SW 1271 (cell line): ENCODE measurements at regions not wholly inside any gene's neighbourhood (a gene's known extent, or its start where the extent isn't known, plus 50 kb on each side); places are given as distances from the start of the nearest gene placed in this dataset.
"Not testable (repeated sequence)": the region's sequence is repeated elsewhere in the genome, so short reads cannot be mapped to it uniquely, and the experiment has no call there.

ENCODE experiments used
- DNase-seq, 2 experiments: peaks; one replicate each; lab custom pipeline; 2025; lab: John Stamatoyannopoulos, UW

DNA sequence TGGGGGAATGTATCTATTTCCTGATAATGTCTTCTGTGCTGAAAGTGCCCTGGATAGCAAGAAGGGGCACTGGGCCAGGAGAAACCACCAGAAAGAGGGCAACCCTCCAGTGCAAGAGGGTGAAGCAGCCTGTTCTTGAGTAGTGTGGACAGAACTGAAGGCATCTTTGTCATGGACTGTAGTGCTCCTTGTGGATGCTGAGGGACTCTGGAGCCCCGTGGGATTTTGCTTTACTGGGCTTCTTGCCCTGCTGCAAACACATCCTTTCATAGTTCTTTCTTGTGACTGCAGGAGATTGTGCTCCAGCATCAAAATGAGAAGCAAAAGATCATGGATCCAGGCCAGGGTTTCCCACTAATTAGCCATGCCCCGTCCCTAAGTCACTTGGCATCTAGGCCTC lies 300.6 kb downstream of the ZNF326 start:
- no peak for DNase-seq

DNA sequence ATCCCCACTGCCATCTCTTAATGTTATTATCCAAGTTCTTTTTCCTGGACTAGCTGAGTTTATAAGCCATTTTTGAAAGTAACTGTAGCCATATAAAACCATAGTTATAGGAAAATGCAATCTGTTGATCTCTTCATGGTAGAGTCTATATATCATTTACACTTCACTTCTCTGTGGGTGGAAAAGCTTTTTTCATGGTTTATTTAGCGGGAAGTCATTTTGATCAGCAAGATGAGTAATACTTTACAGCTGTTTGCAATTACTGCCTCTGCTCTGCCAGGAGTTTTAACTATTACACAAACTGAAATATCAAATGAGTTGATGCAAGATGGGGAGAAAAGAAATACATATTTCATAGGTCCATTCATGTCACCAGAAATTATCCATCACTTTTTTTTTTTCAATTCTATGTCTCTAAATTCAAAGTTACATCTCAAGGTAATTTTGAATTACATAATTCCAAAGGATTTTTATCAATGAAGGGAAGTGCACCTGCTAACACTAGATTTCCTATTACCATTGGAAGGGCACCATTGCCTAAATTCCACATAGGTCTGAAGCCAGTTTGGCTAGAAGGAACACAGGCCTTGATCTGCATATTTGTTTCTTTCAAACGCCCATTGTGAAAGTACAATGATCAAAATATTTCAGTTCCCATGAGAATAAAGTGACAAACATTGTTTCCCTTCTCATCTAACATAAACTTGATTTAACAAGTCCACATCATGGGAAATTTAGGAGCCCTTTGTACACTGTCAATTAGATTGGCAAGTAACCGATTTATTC lies 296.7 kb downstream of the ZNF326 start:
- DNase-seq: no peak

DNA sequence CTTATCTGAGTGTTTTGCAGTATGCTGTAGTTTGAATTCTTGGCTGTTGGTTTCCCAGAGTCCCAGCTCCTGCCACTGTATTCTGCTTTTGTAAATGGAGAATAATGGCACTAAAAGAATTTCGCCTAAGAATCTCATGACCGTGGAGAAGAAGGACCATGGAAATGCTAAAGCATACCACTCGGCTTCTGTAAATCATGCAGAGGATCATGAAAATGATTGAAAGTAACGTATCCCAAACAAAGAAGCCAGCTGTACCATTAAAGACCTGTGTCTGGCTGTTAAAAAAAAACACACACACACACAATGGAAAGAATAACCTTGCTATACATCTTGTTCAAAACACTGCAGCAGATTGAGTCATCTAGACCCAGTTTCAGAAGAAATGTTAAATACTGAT lies 287.9 kb downstream of the ZNF326 start:
- no peak for DNase-seq

DNA sequence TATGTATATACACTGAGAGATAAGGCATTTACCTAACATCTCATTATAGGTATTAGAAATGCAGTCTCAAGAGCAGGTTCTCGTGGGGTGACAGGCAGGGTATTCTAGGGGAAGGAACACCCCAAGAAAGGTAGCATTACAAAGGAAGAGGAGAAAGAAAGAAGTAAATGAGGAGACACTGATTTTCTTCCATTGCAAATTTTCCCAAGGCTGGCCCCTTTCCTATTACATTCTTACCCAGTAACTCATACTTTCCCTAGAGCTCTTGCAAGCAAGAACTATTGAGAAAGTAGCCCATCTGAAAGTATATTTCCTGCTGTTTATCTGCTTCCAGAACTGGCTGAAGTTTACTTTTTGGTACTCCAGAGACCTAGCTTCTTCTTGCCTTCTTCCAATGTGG lies 287.0 kb downstream of the ZNF326 start:
- DNase-seq: not testable (repeated sequence)

DNA sequence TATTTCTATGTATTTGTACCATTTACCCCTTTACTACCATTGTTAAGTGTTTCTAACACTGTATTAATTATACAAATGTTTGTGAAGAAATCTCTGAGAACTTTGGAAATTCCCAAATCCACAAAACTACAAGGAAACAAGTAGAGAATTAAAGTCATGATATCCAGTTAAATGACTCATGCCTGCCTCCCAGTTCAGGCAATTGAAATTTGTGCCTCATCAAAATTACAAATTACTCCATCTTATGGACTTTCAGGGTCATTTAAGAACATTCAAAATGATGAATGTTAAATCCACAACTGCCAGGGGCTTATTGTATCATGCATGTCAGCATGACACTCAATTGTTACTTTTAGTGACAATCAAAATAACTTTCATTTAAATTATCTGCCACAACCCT lies 282.4 kb downstream of the ZNF326 start:
- no peak for DNase-seq

DNA sequence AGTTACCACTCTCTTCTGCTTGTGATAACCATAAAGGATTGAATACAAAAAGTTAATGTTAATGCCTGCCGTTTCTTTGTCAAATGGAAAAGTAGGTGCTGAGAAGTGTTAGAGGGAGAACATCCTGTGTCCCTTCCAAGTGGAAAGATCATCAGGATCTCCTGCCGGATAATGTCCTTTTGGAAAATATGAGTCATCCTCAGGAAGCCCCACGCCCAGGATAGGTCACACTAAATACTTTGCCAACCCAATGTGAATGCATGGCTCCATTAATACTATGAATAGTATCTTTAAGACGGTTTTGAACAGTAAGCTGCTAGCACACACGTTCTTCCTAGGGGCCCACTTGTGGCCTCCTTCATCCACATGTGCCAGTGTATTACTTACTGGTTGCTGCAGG lies 279.5 kb downstream of the ZNF326 start:
- DNase-seq: no peak

DNA sequence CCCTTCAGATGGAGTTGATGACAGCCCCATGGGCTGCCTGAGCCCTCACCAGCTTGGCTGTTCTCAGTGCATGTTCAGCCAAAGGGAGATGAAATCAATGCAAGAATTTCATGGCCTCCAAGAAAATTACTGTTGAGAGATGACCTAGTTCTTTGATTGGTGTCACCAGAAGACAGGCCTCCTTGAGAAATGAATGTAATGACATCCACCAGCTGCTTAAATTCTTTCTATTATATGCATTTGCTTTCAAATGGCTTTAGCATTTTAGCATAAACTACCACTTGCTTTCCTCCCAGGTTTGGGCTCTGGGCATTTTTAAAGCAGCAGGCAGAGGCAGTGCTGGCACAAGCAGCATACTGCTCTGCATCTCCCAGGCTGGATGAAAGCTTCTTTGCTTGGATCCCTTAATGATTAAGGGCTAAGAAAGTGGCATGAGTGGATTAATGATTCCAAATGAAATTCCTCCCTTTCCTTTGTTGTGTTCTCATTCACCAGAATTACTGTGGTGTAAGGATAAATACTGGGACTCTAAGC lies 278.4 kb downstream of the ZNF326 start:
- no peak for DNase-seq

DNA sequence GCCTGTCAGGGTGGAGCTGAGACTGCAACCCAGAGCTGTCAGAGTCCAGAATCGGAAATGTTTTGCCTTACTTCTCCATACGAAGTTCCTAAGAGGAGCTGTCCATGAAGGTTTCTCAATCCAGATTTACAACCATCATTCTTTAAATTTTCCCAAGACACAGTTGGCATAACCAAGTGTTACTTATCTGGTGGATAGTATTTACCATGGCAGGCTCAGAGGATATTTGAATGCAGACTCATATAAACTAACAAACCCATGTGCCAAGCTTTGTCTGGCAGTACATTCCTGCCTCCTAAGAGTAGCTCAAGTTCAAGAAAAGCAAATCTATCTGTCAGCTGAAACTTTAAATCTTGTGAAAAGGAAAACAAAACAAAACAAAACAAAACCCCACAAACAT lies 267.9 kb downstream of the ZNF326 start:
- DNase-seq: no peak

DNA sequence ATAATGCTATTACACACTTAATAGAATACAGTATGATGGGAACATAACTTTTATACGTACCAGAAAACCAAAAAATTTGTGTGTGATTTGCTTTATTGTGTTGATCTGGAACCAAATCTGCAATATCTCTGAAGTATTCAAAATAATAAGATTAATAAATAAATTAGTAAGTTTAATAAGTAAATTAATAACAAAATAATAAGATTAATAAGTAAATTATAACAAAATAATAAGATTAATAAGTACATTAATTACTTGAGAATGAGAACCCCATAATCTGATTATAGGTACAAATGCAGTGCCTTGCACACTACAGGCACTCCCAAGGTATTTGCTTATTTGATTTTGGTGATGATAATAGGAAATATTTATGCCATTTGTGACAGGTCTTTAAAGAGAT lies 267.4 kb downstream of the ZNF326 start:
- DNase-seq: no peak

DNA sequence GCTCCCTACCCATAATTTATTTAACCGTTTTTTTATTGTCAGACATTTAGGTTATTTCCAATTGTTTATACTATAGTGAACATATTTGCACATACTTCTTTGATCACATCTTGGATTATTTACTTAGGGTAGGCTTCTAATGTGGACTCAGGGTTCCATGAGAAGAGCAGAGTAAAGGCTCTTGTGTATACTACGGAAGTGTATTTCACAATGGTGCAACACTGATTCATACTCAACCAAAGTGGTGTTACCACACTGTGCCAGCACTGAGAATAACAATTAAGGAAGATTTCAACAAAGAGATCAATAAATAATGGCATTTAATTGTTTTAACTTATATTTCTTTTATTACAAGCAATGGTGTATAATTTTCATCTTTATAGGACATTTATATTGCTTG lies 251.2 kb downstream of the ZNF326 start:
- no peak for DNase-seq

DNA sequence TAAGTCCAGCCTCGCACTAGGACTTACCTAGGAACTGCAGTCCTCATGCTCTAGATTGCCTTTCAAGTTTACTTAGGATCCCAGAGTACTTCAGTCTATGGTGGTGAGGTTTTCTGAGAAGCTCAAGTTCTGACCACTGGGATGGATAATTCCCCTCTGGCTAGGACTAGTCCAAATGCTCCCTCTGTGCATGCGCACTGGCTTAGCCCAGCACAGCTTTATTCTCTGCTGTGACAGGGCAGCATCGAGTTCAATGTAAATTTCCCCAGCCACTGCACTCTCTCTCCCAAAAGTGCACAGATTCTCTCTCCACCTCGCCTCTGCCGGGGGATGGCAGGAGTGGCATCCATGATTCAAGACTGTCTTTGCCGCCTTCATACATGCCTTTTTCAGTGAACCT lies 241.6 kb downstream of the ZNF326 start:
- no peak for DNase-seq

DNA sequence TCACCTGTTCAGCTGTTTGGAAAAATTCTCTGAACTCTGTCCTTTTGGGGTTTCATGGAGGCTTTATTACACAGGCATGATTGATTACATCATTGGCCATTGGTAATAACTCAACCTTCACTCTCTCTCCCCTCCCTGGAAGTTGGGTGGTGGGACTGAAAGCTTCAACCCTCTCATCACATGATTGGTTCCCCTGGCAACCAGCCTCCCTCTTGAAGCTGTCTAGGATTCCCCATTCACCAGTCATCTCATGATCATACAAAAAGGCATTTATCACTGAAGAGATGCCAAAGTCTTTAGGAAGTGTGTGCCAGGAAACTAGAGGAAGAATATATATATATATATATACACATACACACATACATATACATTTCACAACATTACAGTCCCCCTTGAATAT lies 228.5 kb downstream of the ZNF326 start:
- DNase-seq: no peak

DNA sequence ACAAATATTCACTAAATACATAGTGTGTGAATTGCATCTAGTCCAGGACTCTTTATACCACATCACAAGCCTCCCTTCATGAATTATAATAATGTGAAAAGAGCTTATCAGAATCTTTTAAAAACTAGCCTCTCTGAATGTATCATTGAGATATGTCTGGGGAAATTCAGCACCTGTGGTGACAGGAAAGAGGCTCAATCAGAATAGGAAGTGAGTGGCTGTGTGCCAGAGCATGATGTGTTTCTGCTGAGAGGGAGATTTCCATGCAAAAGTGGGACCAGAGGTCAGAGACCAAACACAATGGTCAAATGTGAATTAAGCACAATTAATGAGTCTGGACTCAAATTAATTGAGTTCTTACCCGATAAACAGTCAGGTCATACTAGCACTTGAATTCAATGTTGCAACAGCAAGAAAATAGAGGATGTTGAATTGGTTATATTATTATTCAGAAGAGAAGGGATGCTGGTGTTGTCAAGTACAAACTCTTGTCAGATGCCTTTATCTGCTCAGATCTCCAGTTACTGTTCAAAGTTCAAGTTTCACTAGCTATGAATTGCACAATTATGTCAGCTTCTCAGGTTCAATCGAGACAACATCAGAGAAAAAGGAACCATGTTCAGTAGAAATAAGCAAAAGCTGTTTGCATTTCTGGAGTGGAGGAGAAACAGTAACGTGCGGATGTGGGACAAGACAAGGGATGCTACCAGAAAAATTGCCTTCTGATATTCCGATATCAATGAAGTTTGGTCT lies 226.2 kb downstream of the ZNF326 start:
- DNase-seq: no peak

DNA sequence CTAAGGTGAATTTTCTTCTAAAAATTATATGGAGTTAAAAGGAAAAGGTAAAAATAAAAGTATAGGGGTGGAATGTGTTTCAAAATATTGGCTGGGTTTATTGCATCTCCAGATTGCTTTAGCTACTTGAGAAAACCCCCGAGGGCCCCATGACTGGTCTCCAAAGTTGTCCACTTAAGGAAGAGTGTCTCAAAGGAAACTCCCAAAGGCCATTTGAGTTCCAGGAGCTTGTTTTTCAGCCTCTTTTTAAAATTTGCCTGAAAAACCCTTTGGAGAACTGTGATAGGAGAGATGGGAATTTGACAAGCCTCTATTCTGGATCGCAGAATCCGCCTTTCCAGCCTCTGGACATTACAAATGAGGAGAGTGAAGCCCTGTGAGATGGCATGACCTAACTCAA lies 225.6 kb downstream of the ZNF326 start:
- no peak for DNase-seq

DNA sequence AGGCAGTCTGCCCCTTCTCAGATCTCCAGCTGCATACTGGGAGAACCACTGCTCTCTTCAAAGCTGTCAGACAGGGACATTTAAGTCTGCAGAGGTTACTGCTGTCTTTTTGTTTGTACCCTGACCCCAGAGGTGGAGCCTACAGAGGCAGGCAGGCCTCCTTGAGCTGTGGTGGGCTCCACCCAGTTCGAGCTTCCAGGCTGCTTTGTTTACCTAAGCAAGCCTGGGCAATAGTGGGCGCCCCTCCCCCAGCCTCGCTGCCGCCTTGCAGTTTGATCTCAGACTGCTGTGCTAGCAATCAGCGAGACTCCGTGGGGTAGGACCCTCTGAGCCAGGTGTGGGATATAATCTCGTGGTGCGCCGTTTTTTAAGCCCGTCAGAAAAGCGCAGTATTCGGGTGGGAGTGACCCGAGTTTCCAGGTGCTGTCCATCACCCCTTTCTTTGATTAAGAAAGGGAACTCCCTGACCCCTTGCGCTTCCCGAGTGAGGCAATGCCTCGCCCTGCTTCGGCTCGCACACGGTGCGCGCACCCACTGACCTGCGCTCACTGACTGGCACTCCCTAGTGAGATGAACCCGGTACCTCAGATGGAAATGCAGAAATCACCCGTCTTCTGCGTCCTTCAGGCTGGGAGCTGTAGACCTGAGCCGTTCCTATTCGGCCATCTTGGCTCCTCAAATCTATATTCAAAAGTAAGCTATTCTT lies 224.4 kb downstream of the ZNF326 start:
- DNase-seq: not testable (repeated sequence)

DNA sequence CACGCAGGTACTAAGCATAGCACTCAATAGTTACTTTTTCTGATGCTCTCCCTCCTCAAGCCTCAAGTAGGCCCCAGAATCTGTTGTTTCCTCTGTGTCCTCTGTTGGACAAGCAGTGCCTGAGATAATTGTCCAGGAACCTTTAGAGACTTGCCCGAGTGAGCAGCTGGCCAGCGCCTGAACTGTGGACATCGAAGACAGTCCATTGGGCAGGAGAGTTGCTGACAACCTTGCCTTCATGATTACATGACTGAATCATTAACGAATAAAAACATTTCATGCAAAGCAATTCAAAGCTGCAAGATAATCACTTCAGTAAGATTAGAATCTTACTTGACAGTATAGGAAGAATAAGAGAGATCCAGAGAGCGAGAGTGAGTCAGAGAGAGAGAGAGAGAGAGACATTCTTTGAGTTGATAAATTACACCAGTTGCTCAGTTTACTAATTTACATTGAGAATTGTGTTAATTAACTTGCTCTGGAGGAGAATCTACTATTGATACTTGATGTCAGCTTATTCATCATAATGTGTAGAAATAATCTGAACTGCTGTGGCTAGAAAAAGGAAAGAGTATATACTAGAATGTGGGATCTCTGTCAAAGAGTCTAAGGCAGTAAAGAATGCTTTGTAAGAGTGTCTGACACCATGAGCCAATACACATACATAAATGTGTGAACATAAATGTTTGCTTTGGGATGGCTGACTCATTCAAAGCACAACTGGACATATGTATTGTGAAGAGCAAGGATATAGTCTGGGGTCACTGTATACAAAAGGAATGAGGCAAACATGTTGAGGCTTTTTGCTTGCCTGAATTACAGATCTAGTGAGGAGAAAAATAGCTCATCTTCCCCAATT lies 216.0 kb downstream of the ZNF326 start:
- DNase-seq: no peak

DNA sequence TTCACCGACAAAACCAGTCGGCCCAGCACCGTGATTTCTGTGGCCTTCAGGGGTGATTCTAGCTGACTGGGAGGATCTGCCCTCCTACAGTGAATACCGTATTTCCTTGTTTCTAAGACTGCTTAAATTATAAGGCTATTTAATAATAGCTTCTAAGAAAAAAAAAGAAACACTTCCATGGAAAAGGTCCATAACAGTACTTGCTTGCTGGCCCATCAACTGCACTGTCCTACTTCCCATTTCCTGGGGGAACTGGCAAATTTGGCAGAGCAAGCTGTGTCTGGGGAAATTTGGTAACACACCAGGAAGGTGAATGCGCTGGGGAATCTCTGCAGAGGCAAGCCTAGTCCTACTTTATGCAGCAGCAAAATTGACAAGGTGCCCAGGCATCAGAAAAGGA lies 214.0 kb downstream of the ZNF326 start:
- no peak for DNase-seq

DNA sequence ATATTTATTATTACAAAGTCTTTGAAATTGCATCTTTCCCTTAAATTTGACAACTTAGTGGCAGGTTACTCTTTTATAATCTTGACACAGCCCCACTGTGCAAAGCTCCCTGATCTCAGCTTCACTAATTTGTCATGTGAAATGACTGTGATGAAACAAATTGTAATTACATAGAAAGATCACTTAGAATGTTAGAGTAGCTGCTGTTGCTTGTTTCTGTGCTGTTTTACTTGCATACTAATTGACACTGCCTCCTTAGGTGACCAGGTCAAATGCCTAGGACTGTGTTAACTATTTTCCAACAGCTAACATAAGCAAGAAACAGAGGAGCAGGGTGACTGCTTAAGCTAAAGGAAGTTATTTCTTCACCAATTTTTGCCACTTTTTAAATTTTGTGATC lies 211.3 kb downstream of the ZNF326 start:
- no peak for DNase-seq

DNA sequence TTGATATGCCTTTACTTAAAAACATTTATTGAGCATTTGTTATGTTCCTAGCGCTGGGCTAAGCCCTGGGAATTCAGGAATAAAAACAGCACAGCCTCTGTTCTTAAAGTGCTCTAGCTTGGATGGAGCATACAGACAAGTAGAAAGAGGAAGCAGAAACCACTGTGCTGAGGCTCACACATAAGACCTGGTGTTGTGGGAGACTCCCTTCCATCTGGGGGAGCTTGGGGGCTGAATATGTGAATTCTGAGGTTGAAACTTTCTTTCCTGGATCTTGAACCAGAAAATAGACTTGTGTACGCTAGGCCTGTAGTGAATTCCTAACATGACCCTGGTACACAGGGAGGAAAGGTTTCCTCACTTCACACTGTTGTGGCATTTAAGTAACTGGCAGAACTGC lies 209.9 kb downstream of the ZNF326 start:
- DNase-seq: no peak

DNA sequence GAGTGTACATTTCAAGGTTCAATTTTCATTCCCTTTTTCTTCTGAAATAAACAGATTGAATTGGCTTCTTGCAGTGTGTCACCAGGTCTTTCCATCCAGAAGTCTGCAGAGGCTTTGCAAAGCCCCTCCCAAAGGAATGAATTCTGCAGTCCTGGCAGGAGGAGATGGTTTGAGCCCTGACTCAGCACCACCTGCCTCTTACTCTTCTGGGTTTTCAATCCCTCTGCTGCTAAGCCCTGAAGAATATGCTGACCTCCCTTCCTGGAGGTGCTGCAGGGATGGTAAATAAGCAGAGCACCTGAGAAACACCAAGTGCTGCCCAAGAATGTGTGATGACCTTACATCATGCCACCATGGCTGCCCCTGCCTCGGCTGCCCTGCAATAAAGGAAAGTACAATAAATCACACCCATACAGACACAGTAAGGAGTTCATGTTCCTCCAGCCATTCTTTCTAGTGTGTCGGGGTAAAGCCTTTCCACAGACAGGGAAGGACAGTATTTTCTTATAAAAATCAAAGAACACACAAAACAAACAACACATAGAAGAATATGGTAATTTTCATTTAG lies 209.2 kb downstream of the ZNF326 start:
- no peak for DNase-seq
